GM12801 (cell line): ENCODE measurements at regions not wholly inside any gene's neighbourhood (a gene's known extent, or its start where the extent isn't known, plus 50 kb on each side); places are given as distances from the start of the nearest gene placed in this dataset.

Source experiments
- CTCF ChIP-seq: IDR thresholded peaks from one replicate; pipeline ENCODE4 v1.5.1; 2011; ENCODE audit warnings: control low read depth; ENCODE audit not compliant: insufficient read length; ENCODE audit errors: extremely low read depth

- TF ChIP-seq CTCF = no peak
Observed at GRCh38 chr9:117546894-117547678, 132.2 kb upstream of the ASTN2 start.

- no peak for TF ChIP-seq CTCF
Observed at GRCh38 chr9:117545846-117546245, 131.0 kb upstream of the ASTN2 start.

- TF ChIP-seq CTCF = no peak
Observed at GRCh38 chr9:117543089-117543488, 128.2 kb upstream of the ASTN2 start.

- TF ChIP-seq CTCF = no peak
Observed at GRCh38 chr9:117542021-117542420, 127.2 kb upstream of the ASTN2 start.

- TF ChIP-seq CTCF = no peak
Observed at GRCh38 chr9:117541181-117541580, 126.3 kb upstream of the ASTN2 start.

GRCh38 chr9:117535973-117536372, 121.1 kb upstream of the ASTN2 start:
- no peak for TF ChIP-seq CTCF

GRCh38 chr9:117535434-117535833, 120.6 kb upstream of the ASTN2 start:
- TF ChIP-seq CTCF = no peak
